ENCODE measurements at regions not wholly inside any gene's neighbourhood (a gene's known extent, or its start where the extent isn't known, plus 50 kb on each side); places are given as distances from the start of the nearest gene placed in this dataset.

GRCh38 chr9:87269296-87270176 lies 228.1 kb upstream of the DAPK1 start:
- Histone ChIP-seq H3K4me1 (peaks cover 15% of the 10 kb centered on the region), H3K36me3 (no peaks in the 10 kb centered on the region), H3K27me3 (no peaks in the 10 kb centered on the region), H3K27ac (no peak overlapping the region), H3K9me3 (no peaks in the 10 kb centered on the region), H3K4me3 (no peak overlapping the region)
- intact Hi-C loops (cut with DNase I), result no loop called here
- no peak for DNase-seq (ENCODE audit: extremely low spot score in 2 of 2)
- TF ChIP-seq CTCF (IDR thresholded peaks at IDR 0.05), result no peak
- no peak for TF ChIP-seq POLR2AphosphoS5 (IDR thresholded peaks at IDR 0.05; ENCODE audit: insufficient read depth in 1 of 2, low read depth in 1 of 2)
- no peak for TF ChIP-seq POLR2A (IDR thresholded peaks at IDR 0.05)

GRCh38 chr9:87270221-87270847 lies 227.3 kb upstream of the DAPK1 start:
- H3K9me3 ChIP-seq, result no peaks in the 10 kb centered on the region
- DNase-seq (ENCODE audit: extremely low spot score in 2 of 2), result no peak
- H3K27me3 ChIP-seq, result no peaks in the 10 kb centered on the region
- peaks cover 15% of the 10 kb centered on the region for H3K4me1 ChIP-seq
- TF ChIP-seq POLR2A (IDR thresholded peaks at IDR 0.05) (no peak), CTCF (IDR thresholded peaks at IDR 0.05) (no peak), POLR2AphosphoS5 (IDR thresholded peaks at IDR 0.05; ENCODE audit: insufficient read depth in 1 of 2, low read depth in 1 of 2) (no peak)
- no peak overlapping the region for H3K4me3 ChIP-seq
- no peaks in the 10 kb centered on the region for H3K36me3 ChIP-seq
- H3K27ac ChIP-seq, result no peak overlapping the region
- intact Hi-C loops (cut with DNase I), result no loop called here

DNA sequence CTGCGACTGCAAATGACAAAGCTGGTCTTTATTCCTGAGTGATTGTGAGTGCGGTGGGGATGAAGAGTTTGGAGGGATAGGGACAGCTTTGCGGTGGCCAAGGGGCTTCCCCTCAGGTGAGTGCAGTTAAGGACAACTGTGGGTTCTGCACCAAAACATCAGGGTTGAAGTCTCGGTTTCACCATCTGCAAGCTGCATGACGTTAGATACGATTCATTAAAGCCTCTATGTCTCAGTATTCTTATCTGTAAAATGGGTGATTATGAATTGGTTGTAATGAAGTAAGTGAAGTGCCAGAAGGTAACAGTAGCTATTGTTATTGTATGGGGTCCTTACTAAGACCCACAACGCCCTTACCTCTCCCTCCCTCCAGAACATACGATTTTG lies 226.8 kb upstream of the DAPK1 start:
- intact Hi-C loops (cut with DNase I), result no loop called here

DNA sequence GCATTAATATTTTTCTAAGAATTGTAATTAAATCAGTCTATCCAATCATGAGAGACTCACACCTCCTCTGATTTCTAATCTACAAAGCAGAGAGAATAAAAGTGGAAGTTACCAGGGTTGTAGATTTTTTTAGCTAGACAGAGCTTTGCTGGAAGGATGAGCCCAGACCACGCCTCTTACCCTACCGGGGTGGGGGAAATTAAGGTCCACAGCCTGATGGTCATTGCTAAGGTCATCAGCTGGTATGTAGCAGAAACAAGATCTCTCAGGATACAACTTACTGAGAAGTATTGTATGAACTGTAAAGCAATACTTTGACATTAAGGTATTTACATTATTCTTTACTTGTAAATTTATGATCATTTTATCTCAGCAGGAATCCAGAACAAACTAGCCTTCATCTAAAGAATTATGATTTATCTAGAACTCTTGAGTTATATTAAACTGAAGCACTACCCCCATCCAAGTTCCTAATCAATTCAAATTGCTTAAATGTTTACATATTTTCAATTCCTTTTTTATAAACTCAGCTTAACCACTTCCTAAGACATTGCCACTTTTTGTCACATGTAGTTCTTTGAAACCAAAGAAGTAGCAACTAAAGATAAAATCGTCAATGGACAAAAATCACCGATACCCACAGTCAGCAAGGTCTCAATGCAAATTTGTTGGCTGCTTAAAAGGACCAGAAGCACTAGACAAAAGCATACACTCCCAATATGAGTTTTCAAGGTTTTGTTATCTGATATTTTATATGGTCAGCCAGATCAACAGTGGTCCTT lies 225.8 kb upstream of the DAPK1 start:
- no peak for DNase-seq (ENCODE audit: extremely low spot score in 2 of 2)
- TF ChIP-seq POLR2A (IDR thresholded peaks at IDR 0.05) (no peak), POLR2AphosphoS5 (IDR thresholded peaks at IDR 0.05; ENCODE audit: insufficient read depth in 1 of 2, low read depth in 1 of 2) (no peak), CTCF (IDR thresholded peaks at IDR 0.05) (no peak)
- Histone ChIP-seq H3K27ac (no peak overlapping the region), H3K4me1 (peaks cover 14% of the 10 kb centered on the region), H3K4me3 (no peak overlapping the region), H3K36me3 (no peaks in the 10 kb centered on the region), H3K27me3 (no peaks in the 10 kb centered on the region), H3K9me3 (no peaks in the 10 kb centered on the region)
- intact Hi-C loops (cut with DNase I), result no loop called here

More for the DNA sequence above, 226.8 kb upstream of the DAPK1 start:
- TF ChIP-seq POLR2A (IDR thresholded peaks at IDR 0.05) (no peak), POLR2AphosphoS5 (IDR thresholded peaks at IDR 0.05; ENCODE audit: insufficient read depth in 1 of 2, low read depth in 1 of 2) (no peak), CTCF (IDR thresholded peaks at IDR 0.05) (no peak)
- H3K27ac ChIP-seq, result no peak overlapping the region
- H3K4me1 ChIP-seq, result peaks cover 15% of the 10 kb centered on the region
- H3K27me3 ChIP-seq, result no peaks in the 10 kb centered on the region
- DNase-seq (ENCODE audit: extremely low spot score in 2 of 2), result no peak
- no peak overlapping the region for H3K4me3 ChIP-seq
- no peaks in the 10 kb centered on the region for H3K36me3 ChIP-seq
- no peaks in the 10 kb centered on the region for H3K9me3 ChIP-seq

All from vagina (tissue), 2 donors.